Stimulated activated CD4-positive, alpha-beta T cell treated with anti-CD3 and anti-CD28 coated beads, Interleukin-4, amount 100 ng/mL, for 48 hours (primary cell): ENCODE measurements at regions not wholly inside any gene's neighbourhood (a gene's known extent, or its start where the extent isn't known, plus 50 kb on each side); places are given as distances from the start of the nearest gene placed in this dataset.
"Not testable (repeated sequence)": the region's sequence is repeated elsewhere in the genome, so short reads cannot be mapped to it uniquely, and the experiment has no call there.

Source experiments
- DNase-seq, 2 donors: peaks; one replicate each; pipeline ENCODE4 v3.0.0-alpha.2; 2020; ENCODE audit warnings: low read depth in 2 of 2

GRCh38 chr20:29881107-29881506 lies 1376.4 kb upstream of the DEFB115 start:
- not testable (repeated sequence) for DNase-seq

GRCh38 chr20:29883514-29884219 lies 1373.8 kb upstream of the DEFB115 start:
- not testable (repeated sequence) for DNase-seq

GRCh38 chr20:29884322-29884721 lies 1373.1 kb upstream of the DEFB115 start:
- not testable (repeated sequence) for DNase-seq

- DNase-seq = not testable (repeated sequence)
These were observed 1371.9 kb upstream of the DEFB115 start for GRCh38 chr20:29885282-29886185.

GRCh38 chr20:29891555-29891954 lies 1365.9 kb upstream of the DEFB115 start:
- not testable (repeated sequence) for DNase-seq
